ENCODE measurements at regions not wholly inside any gene's neighbourhood (a gene's known extent, or its start where the extent isn't known, plus 50 kb on each side); places are given as distances from the start of the nearest gene placed in this dataset.

- no peak for DNase-seq
Observed at GRCh38 chr3:5071061-5071460, 51.0 kb upstream of the ARL8B start.

- no peak for DNase-seq
Observed at GRCh38 chr3:5072100-5072816, 49.8 kb upstream of the ARL8B start.

All from SHP77 treated with DMSO at 0.1 percent for 48 hours (cell line).